Activated CD4-positive, alpha-beta memory T cell treated with anti-CD3 and anti-CD28 coated beads for 36 hours (primary cell): ENCODE measurements at regions not wholly inside any gene's neighbourhood (a gene's known extent, or its start where the extent isn't known, plus 50 kb on each side); places are given as distances from the start of the nearest gene placed in this dataset.
"Not testable (repeated sequence)": the region's sequence is repeated elsewhere in the genome, so short reads cannot be mapped to it uniquely, and the experiment has no call there.

Experiments used
- CTCF ChIA-PET: fragments of 350-600 bp; sonication (Branson Sonifier 250); formaldehyde crosslinking; loops from one replicate; lab custom pipeline; 2021; ENCODE audit warnings: antibody characterized with exemption, inconsistent platforms; lab: Charles Lee
- POLR2A ChIA-PET: fragments of 350-600 bp; sonication (Branson Sonifier 250); formaldehyde crosslinking; loops from one replicate; lab custom pipeline; 2021; ENCODE audit warnings: antibody characterized with exemption; lab: Charles Lee
- DNase-seq: peaks from one replicate; pipeline ENCODE4 v3.0.0-alpha.2; 2020
- H3K27ac Mint-ChIP-seq: one replicate; pipeline ENCODE4 v1.8.0; 2021; ENCODE audit warnings: mixed read lengths
- H3K27me3 Mint-ChIP-seq: one replicate; pipeline ENCODE4 v1.8.0; 2021; ENCODE audit warnings: mixed read lengths
- H3K36me3 Mint-ChIP-seq: one replicate; pipeline ENCODE4 v1.8.0; 2021; ENCODE audit warnings: mixed read lengths
- H3K4me1 Mint-ChIP-seq: one replicate; pipeline ENCODE4 v1.8.0; 2021; ENCODE audit warnings: low read depth, mixed read lengths
- H3K4me3 Mint-ChIP-seq: one replicate; pipeline ENCODE4 v1.8.0; 2021; ENCODE audit warnings: mild to moderate bottlenecking, mixed read lengths
- H3K9me3 Mint-ChIP-seq: one replicate; pipeline ENCODE4 v1.8.0; 2021; ENCODE audit warnings: mixed read lengths
- intact Hi-C: fragments of 100-400 bp; cut with micrococcal nuclease; formaldehyde crosslinking; loops from one replicate; pipeline ENCODE4 v1.15.1; 2023

DNA sequence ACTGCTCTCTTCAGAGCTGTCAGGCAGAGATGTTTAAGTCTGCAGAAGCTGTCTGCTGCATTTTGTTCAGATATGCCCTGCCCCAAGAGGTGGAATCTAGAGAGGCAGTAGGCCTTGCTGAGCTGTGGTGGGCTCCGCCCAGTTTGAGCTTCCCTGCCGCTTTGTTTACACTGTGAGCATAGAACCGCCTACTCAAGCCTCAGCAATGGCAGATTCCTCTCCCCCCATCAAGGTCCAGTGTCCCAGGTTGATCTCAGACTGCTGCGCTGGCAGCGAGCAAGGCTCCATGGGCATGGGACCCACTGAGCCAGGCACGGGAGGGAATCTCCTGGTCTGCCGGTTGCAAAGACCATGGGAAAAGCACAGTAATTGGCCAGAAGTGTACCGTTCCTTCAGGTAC, 55.6 kb upstream of the ARHGAP29 start:
- CTCF ChIA-PET, DNase-seq, intact Hi-C loops, H3K4me3 Mint-ChIP-seq, H3K9me3 Mint-ChIP-seq, H3K27ac Mint-ChIP-seq, H3K4me1 Mint-ChIP-seq, H3K36me3 Mint-ChIP-seq, POLR2A ChIA-PET: not testable (repeated sequence)
- peaks cover 28% of the 10 kb centered on the region for H3K27me3 Mint-ChIP-seq

DNA sequence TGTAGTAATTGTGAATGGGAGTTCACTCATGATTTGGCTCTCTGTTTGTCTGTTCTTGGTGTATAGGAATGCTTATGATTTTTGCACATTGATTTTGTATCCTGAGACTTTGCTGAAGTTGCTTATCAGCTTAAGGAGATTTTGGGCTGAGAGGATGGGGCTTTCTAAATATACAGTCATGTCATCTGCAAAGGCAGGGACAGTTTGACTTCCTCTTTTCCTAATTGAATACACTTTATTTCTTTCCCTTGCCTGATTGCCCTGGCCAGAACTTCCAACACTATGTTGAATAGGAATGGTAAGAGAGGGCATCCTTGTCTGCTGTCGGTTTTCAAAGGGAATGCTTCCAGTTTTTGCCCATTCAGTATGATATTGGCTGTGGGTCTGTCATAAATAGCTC, 51.9 kb upstream of the ARHGAP29 start:
- H3K27ac Mint-ChIP-seq, DNase-seq, POLR2A ChIA-PET, H3K36me3 Mint-ChIP-seq, H3K9me3 Mint-ChIP-seq, CTCF ChIA-PET, H3K4me3 Mint-ChIP-seq, H3K4me1 Mint-ChIP-seq, intact Hi-C loops: not testable (repeated sequence)
- H3K27me3 Mint-ChIP-seq = peaks cover 29% of the 10 kb centered on the region
